GM18951 (cell line): ENCODE measurements at regions not wholly inside any gene's neighbourhood (a gene's known extent, or its start where the extent isn't known, plus 50 kb on each side); places are given as distances from the start of the nearest gene placed in this dataset.

Source experiments
- POLR2A ChIP-seq: IDR thresholded peaks from 4 replicates; pipeline ENCODE4 v1.6.1; 2011; ENCODE audit warnings: mild to moderate bottlenecking; ENCODE audit not compliant: insufficient read length, insufficient read depth; ENCODE audit errors: extremely low read depth
- in situ Hi-C: fragments of 300-500 bp; cut with MboI; formaldehyde crosslinking; loops from one replicate; pipeline ENCODE4 v1.12.0; 2022; ENCODE audit warnings: low sequenced_read_pairs, mixed read lengths, inconsistent platforms; ENCODE audit not compliant: unreplicated experiment

- in situ Hi-C loops = no loop called here
- no peak for TF ChIP-seq POLR2A
Observed at GRCh38 chr3:178479446-178479845, 56.8 kb upstream of the KCNMB2 start.

- in situ Hi-C loops = no loop called here
- no peak for TF ChIP-seq POLR2A
Observed at GRCh38 chr3:178479860-178480259, 56.4 kb upstream of the KCNMB2 start.

GRCh38 chr3:178480274-178480673 lies 56.0 kb upstream of the KCNMB2 start:
- no peak for TF ChIP-seq POLR2A
- in situ Hi-C loops = no loop called here

GRCh38 chr3:178480795-178481194 lies 55.4 kb upstream of the KCNMB2 start:
- in situ Hi-C loops = no loop called here
- TF ChIP-seq POLR2A = no peak

GRCh38 chr3:178482981-178483380 lies 53.3 kb upstream of the KCNMB2 start:
- in situ Hi-C loops = no loop called here
- no peak for TF ChIP-seq POLR2A

- in situ Hi-C loops = no loop called here
- no peak for TF ChIP-seq POLR2A
Observed at GRCh38 chr3:178483704-178484103, 52.5 kb upstream of the KCNMB2 start.

GRCh38 chr3:178485756-178486155 lies 50.5 kb upstream of the KCNMB2 start:
- TF ChIP-seq POLR2A = no peak
- in situ Hi-C loops = no loop called here
